OCI-LY7 (cell line): ENCODE measurements at regions not wholly inside any gene's neighbourhood (a gene's known extent, or its start where the extent isn't known, plus 50 kb on each side); places are given as distances from the start of the nearest gene placed in this dataset.

Source experiments
- EZH2phosphoT487 ChIP-seq: fragments of 200-600 bp; sonication (generic); IDR thresholded peaks from 2 replicates; pipeline ENCODE4 v1.6.1; 2018; ENCODE audit warnings: low read depth, borderline replicate concordance, mild to moderate bottlenecking, mixed run types, antibody characterized with exemption, low read length, moderate library complexity, mixed read lengths
- TF ChIP-seq, protein P1 (sequence below): fragments of 200-600 bp; sonication (generic); conservative IDR thresholded peaks from 2 replicates; pipeline ENCODE4 v1.5.1; 2014; ENCODE audit warnings: mild to moderate bottlenecking, antibody characterized with exemption, low read length, moderate library complexity, mixed read lengths

DNA sequence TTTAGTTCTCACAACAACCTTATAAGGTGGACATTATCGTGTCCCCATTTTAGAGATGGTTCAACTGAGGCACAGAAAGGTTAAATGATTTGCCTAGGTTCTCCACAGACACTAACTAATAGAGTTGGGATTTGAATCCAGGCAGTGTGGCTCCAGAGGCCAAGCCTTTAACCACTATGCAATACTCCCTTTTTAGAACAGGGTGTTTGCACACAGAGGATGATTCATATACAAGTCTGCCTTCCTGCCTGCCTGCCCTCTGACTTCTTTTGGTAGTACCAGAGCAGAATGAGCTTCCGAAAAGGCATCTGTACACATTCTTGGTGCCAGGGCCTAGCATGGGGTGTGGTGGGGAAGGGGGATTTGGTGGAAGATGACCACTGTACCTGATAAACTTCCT is 150.8 kb upstream of the ARHGEF9 start:
- TF ChIP-seq, protein P1, sequence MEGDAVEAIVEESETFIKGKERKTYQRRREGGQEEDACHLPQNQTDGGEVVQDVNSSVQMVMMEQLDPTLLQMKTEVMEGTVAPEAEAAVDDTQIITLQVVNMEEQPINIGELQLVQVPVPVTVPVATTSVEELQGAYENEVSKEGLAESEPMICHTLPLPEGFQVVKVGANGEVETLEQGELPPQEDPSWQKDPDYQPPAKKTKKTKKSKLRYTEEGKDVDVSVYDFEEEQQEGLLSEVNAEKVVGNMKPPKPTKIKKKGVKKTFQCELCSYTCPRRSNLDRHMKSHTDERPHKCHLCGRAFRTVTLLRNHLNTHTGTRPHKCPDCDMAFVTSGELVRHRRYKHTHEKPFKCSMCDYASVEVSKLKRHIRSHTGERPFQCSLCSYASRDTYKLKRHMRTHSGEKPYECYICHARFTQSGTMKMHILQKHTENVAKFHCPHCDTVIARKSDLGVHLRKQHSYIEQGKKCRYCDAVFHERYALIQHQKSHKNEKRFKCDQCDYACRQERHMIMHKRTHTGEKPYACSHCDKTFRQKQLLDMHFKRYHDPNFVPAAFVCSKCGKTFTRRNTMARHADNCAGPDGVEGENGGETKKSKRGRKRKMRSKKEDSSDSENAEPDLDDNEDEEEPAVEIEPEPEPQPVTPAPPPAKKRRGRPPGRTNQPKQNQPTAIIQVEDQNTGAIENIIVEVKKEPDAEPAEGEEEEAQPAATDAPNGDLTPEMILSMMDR: no peak
- no peak for TF ChIP-seq EZH2phosphoT487
